SK-N-MC (cell line): ENCODE measurements at regions not wholly inside any gene's neighbourhood (a gene's known extent, or its start where the extent isn't known, plus 50 kb on each side); places are given as distances from the start of the nearest gene placed in this dataset.

Experiments used
- DNase-seq: peaks from one replicate; pipeline ENCODE4 v3.0.0-alpha.2; 2011; ENCODE audit warnings: low read depth, low spot score
- H3K27ac ChIP-seq: fragments of 200-600 bp; sonication (generic); 2 replicates; pipeline ENCODE4 v1.5.1; 2016; ENCODE audit warnings: mixed run types
- H3K36me3 ChIP-seq: fragments of 200-600 bp; sonication (generic); 2 replicates; pipeline ENCODE4 v1.6.1; 2017; ENCODE audit warnings: antibody characterized with exemption, low read length, mixed read lengths; ENCODE audit not compliant: insufficient read depth
- H3K4me3 ChIP-seq: fragments of 200-600 bp; sonication (generic); 2 replicates; pipeline ENCODE4 v1.5.1; 2016
- H3K9ac ChIP-seq: fragments of 200-600 bp; sonication (generic); 2 replicates; pipeline ENCODE4 v1.8.0; 2017; ENCODE audit warnings: mixed run types, mixed read lengths; ENCODE audit not compliant: insufficient read length
- H3K9me3 ChIP-seq: fragments of 200-600 bp; sonication (generic); 2 replicates; pipeline ENCODE4 v1.6.1; 2017; ENCODE audit warnings: low read depth, mild to moderate bottlenecking, antibody characterized with exemption, low read length, moderate library complexity, mixed read lengths
- EZH2 ChIP-seq: fragments of 200-600 bp; sonication (generic); IDR thresholded peaks from one replicate; pipeline ENCODE4 v1.6.1; 2017; ENCODE audit warnings: antibody characterized with exemption
- FOXP2 ChIP-seq: optimal IDR thresholded peaks from 2 replicates; pipeline ENCODE3; 2011; ENCODE audit warnings: mild to moderate bottlenecking, moderate library complexity; ENCODE audit not compliant: insufficient read depth; ENCODE audit errors: extremely low read length, control extremely low read depth
- POLR2AphosphoS5 ChIP-seq: IDR thresholded peaks from 2 replicates; pipeline ENCODE4 v1.6.1; 2012; ENCODE audit warnings: mild to moderate bottlenecking, low read depth, low read length, borderline replicate concordance

DNA sequence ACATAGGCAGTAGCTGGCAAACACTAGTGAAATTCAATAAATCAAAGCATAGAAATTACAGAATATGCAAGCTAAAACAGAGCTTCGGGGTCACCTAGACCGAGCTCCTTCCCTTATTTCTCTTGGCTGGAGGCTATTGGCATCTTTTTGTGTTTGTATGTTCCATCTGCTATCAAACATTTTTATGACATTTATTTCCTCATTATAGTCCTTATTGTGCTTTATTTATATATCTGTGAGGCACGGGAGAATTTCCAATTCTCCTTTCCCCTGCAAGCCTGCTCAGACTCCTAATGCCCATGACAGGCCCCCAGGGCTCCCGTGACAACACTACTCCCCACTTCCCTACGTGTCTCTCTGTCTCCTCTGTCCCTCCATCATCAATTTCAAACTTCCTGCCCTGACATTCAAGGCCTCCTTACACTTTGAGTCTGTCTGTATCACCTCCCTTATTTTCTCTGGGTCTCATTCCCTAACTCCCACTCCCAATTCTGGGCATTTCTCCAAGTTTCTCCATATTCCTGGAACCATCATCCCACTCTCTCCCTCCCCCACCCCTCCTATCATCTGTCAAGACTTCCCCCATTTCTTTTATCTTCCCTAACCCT is 316.9 kb downstream of the OSR1 start:
- Histone ChIP-seq H3K27ac (no peak overlapping the region), H3K9ac (no peak overlapping the region), H3K36me3 (no peaks in the 10 kb centered on the region), H3K4me3 (no peak overlapping the region), H3K9me3 (no peaks in the 10 kb centered on the region; the same call in 1 of the 2 replicates)
- no peak for DNase-seq
- TF ChIP-seq EZH2, result no peak
- TF ChIP-seq POLR2AphosphoS5, result no peak
- no peak for TF ChIP-seq FOXP2

- H3K9me3 ChIP-seq, result no peaks in the 10 kb centered on the region
- H3K9ac ChIP-seq, result no peak overlapping the region
- H3K27ac ChIP-seq, result no peak overlapping the region
- no peak for DNase-seq
- TF ChIP-seq EZH2 (no peak), POLR2AphosphoS5 (no peak), FOXP2 (no peak)
- no peaks in the 10 kb centered on the region for H3K36me3 ChIP-seq
- no peak overlapping the region for H3K4me3 ChIP-seq
Measured at GRCh38 chr2:19038071-19039015, 320.1 kb downstream of the OSR1 start.

DNA sequence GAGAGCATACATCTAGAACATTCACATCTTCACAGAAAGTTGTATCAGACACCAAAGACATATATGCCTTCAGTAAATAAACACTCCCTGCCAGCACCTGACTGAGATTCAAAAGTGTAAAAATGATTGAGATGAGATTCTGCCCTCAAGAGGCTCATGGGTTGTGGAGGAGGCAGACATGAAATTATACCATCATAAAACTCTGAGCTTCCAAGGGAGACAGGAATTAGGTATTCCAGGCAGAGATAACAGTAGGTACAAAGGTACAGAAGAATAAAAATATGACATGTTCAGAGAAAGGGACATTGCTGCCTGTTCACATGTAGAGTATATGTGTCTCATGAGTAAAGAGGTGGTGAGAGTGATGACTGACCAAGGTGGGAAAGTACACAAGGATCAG is 322.3 kb downstream of the OSR1 start:
- TF ChIP-seq FOXP2, result no peak
- TF ChIP-seq EZH2, result no peak
- TF ChIP-seq POLR2AphosphoS5, result no peak
- no peak for DNase-seq
- Histone ChIP-seq H3K4me3 (no peak overlapping the region), H3K36me3 (no peaks in the 10 kb centered on the region), H3K9me3 (no peaks in the 10 kb centered on the region), H3K27ac (no peak overlapping the region), H3K9ac (no peak overlapping the region)

- no peak overlapping the region for H3K9ac ChIP-seq
- TF ChIP-seq POLR2AphosphoS5 (no peak), FOXP2 (no peak), EZH2 (no peak)
- DNase-seq, result no peak
- H3K9me3 ChIP-seq, result no peaks in the 10 kb centered on the region
- no peaks in the 10 kb centered on the region for H3K36me3 ChIP-seq
- H3K4me3 ChIP-seq, result no peak overlapping the region
- H3K27ac ChIP-seq, result no peak overlapping the region
Measured at GRCh38 chr2:19035238-19035637, 323.2 kb downstream of the OSR1 start.

DNA sequence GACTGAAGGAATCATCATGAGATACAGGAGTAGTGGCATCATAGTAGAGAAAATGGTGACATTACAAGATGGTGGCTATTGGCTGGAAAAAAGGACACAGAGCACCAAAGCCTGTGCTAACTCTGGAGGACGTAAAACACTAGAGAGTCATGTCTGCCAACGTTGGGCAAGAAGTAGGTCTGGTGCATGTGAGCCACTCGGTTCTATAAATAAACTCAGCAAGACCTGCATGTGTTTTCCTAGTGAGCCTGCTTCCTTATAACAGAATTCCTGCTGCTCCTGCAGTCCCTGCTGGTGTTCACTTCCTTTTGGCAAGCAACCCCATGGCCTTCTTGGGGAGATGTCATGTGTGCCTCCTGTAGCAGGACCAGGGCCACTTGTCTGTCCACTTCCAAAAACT is 325.2 kb downstream of the OSR1 start:
- Histone ChIP-seq H3K9ac (no peak overlapping the region), H3K36me3 (no peaks in the 10 kb centered on the region), H3K9me3 (no peaks in the 10 kb centered on the region), H3K4me3 (no peak overlapping the region), H3K27ac (no peak overlapping the region)
- no peak for DNase-seq
- TF ChIP-seq POLR2AphosphoS5, result no peak
- TF ChIP-seq EZH2, result no peak
- no peak for TF ChIP-seq FOXP2

DNA sequence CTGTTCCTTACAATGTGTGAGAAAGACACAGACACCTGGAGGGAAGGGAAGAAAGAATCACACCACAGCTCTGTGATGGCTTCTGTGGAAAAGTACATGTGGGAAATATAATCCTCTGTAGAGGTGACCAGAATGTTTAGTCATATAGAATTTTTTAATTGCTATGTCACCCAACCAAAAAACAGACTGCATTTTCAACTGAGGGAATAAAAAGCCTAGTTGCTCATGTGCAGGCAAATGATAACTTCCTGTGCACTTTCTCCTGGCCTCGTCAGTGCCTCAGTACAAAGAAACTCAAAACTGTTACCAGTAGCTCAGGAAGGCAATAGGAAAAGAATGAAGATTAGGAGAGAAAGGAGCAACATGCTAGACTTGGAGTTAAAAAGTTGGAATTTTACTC is 326.8 kb downstream of the OSR1 start:
- no peak overlapping the region for H3K4me3 ChIP-seq
- no peak overlapping the region for H3K27ac ChIP-seq
- no peaks in the 10 kb centered on the region for H3K9me3 ChIP-seq
- H3K9ac ChIP-seq, result no peak overlapping the region
- DNase-seq, result no peak
- TF ChIP-seq POLR2AphosphoS5, result no peak
- H3K36me3 ChIP-seq, result no peaks in the 10 kb centered on the region

DNA sequence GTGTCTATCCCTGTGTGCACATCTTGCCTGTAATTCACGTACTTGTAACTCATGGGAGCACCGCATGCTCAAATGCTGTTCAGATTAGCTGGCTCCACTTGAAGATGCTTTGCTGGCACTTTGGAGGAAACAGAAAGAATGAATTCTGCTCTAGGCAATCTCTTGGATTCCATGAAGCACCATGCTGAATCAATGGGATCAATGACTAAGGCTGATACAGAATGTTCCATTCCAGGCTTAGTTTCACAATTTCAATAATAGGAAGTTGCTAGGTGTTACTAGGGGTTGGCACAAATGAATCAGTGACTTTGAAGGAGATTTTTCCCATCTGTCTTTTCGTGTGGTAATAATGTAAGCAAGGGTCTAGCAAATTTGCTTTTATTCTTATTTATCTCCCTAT is 328.8 kb downstream of the OSR1 start:
- Histone ChIP-seq H3K9me3 (no peaks in the 10 kb centered on the region), H3K27ac (no peak overlapping the region), H3K4me3 (no peak overlapping the region), H3K9ac (no peak overlapping the region), H3K36me3 (no peaks in the 10 kb centered on the region)
- TF ChIP-seq POLR2AphosphoS5 (no peak), EZH2 (no peak), FOXP2 (no peak)
- DNase-seq, result no peak

DNA sequence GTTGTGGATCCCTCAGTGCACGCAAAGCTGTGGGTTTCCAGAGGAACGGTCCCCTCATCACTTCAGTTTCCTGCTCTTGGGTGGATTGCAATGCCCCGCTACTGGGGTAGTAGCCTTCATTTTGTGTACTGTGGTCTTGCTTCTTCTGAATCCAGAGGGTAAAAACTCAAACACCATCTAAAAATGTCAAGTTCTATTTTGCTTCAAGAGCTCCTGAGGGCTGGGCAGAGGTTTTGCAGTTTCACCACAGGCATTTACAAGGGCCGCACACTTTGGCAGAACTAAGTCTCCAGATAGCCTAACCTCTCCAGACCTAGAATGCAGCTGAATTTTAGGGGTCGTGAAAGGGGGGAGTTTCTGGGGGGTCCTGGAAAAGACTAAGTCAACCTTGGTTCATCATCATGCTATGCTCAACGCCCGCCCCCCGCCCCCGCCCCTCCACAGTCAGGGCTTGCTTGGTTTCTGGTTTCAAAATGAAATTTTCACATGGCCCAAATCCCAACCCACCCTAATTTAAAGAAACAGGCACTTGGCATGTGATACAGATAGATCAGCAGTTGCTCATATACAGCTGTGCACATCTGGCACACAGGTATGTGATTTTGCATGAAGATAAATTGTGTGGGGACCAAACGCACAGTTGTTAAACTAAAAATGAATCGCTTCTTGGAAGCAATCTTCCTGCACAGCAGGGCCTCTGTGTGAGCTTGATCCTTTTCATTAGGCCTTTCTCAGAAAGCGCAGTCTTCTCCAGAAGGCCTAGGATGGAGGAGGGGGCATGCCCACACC is 329.6 kb downstream of the OSR1 start:
- Histone ChIP-seq H3K9ac (no peak overlapping the region), H3K4me3 (no peak overlapping the region), H3K9me3 (no peaks in the 10 kb centered on the region), H3K36me3 (no peaks in the 10 kb centered on the region), H3K27ac (no peak overlapping the region)
- TF ChIP-seq POLR2AphosphoS5, result no peak
- TF ChIP-seq EZH2, result no peak
- no peak for TF ChIP-seq FOXP2
- no peak for DNase-seq
